ENCODE measurements at regions not wholly inside any gene's neighbourhood (a gene's known extent, or its start where the extent isn't known, plus 50 kb on each side); places are given as distances from the start of the nearest gene placed in this dataset.

- no peak for DNase-seq
Measured at GRCh38 chrX:33465137-33465536, 253.8 kb upstream of the DMD start.

- DNase-seq: no peak
Measured at GRCh38 chrX:33457102-33457501, 245.8 kb upstream of the DMD start.

GRCh38 chrX:33447285-33447684 is 235.9 kb upstream of the DMD start:
- DNase-seq: no peak

GRCh38 chrX:33434256-33435092 is 223.1 kb upstream of the DMD start:
- DNase-seq: no peak

GRCh38 chrX:33416273-33416805 is 205.0 kb upstream of the DMD start:
- DNase-seq: no peak

- no peak for DNase-seq
Measured at GRCh38 chrX:33415459-33415858, 204.1 kb upstream of the DMD start.

GRCh38 chrX:33385546-33385945 is 174.2 kb upstream of the DMD start:
- DNase-seq: no peak

- no peak for DNase-seq
Measured at GRCh38 chrX:33379839-33380238, 168.5 kb upstream of the DMD start.

- no peak for DNase-seq
Measured at GRCh38 chrX:33357606-33358005, 146.3 kb upstream of the DMD start.

- peak; percentile 29 for DNase-seq
Measured at GRCh38 chrX:33339219-33339618, 127.9 kb upstream of the DMD start.

GRCh38 chrX:33336783-33337182 is 125.4 kb upstream of the DMD start:
- peak; percentile 13 for DNase-seq

GRCh38 chrX:33333271-33333670 is 121.9 kb upstream of the DMD start:
- DNase-seq: no peak

- DNase-seq: no peak
Measured at GRCh38 chrX:33330798-33331197, 119.4 kb upstream of the DMD start.

GRCh38 chrX:33324099-33324498 is 112.8 kb upstream of the DMD start:
- DNase-seq: no peak

- no peak for DNase-seq
Measured at GRCh38 chrX:33307911-33308354, 96.6 kb upstream of the DMD start.

GRCh38 chrX:33298622-33299021 is 87.3 kb upstream of the DMD start:
- no peak for DNase-seq

- DNase-seq: no peak
Measured at GRCh38 chrX:33285550-33285949, 74.2 kb upstream of the DMD start.

- DNase-seq: no peak
Measured at GRCh38 chrX:33277046-33277445, 65.7 kb upstream of the DMD start.

GRCh38 chrX:33273535-33273934 is 62.2 kb upstream of the DMD start:
- no peak for DNase-seq

- no peak for DNase-seq
Measured at GRCh38 chrX:33272986-33273385, 61.6 kb upstream of the DMD start.

Data from DMS153 (cell line).